Neuron (in vitro differentiated cells): ENCODE measurements at regions not wholly inside any gene's neighbourhood (a gene's known extent, or its start where the extent isn't known, plus 50 kb on each side); places are given as distances from the start of the nearest gene placed in this dataset.

Experiments used
- H2AFZ ChIP-seq: one replicate; pipeline ENCODE4 v1.6.1; 2013; ENCODE audit warnings: low read depth, mild to moderate bottlenecking, inconsistent platforms, low read length, moderate library complexity
- H3K27me3 ChIP-seq: one replicate; pipeline ENCODE4 v1.6.1; 2013; ENCODE audit warnings: low read length; ENCODE audit not compliant: insufficient read depth
- H3K36me3 ChIP-seq: one replicate; pipeline ENCODE4 v1.6.1; 2013; ENCODE audit warnings: low read length; ENCODE audit not compliant: insufficient read depth
- H3K4me1 ChIP-seq: one replicate; pipeline ENCODE4 v1.6.1; 2013; ENCODE audit warnings: low read length; ENCODE audit not compliant: insufficient read depth
- H3K4me3 ChIP-seq: 2 replicates; pipeline ENCODE4 v1.5.1; 2013; ENCODE audit warnings: mild to moderate bottlenecking, low read length, moderate library complexity
- H3K9me3 ChIP-seq: one replicate; pipeline ENCODE4 v1.6.1; 2013; ENCODE audit warnings: low read length

- Histone ChIP-seq H3K4me1 (peaks cover 5% of the 10 kb centered on the region), H2AFZ (no peak overlapping the region), H3K4me3 (no peak overlapping the region), H3K9me3 (no peaks in the 10 kb centered on the region), H3K27me3 (no peaks in the 10 kb centered on the region), H3K36me3 (no peaks in the 10 kb centered on the region)
Observed at GRCh38 chr6:14964556-14965270, 281.2 kb upstream of the JARID2 start.

GRCh38 chr6:14965424-14966075 is 280.3 kb upstream of the JARID2 start:
- H2AFZ ChIP-seq, result no peak overlapping the region

GRCh38 chr6:14966096-14966905 is 279.6 kb upstream of the JARID2 start:
- H2AFZ ChIP-seq, result no peak overlapping the region
- H3K27me3 ChIP-seq, result no peaks in the 10 kb centered on the region
- H3K4me3 ChIP-seq, result no peak overlapping the region
- no peaks in the 10 kb centered on the region for H3K9me3 ChIP-seq
- peaks cover 5% of the 10 kb centered on the region for H3K4me1 ChIP-seq
- no peaks in the 10 kb centered on the region for H3K36me3 ChIP-seq

More at GRCh38 chr6:14965424-14966075, 280.3 kb upstream of the JARID2 start:
- Histone ChIP-seq H3K4me1 (peaks cover 5% of the 10 kb centered on the region), H3K36me3 (no peaks in the 10 kb centered on the region), H3K27me3 (no peaks in the 10 kb centered on the region), H3K4me3 (no peak overlapping the region), H3K9me3 (no peaks in the 10 kb centered on the region)

GRCh38 chr6:14966906-14967711 is 278.8 kb upstream of the JARID2 start:
- Histone ChIP-seq H3K27me3 (no peaks in the 10 kb centered on the region), H3K4me3 (no peak overlapping the region), H3K4me1 (peaks cover 5% of the 10 kb centered on the region), H2AFZ (no peak overlapping the region), H3K36me3 (no peaks in the 10 kb centered on the region), H3K9me3 (no peaks in the 10 kb centered on the region)

GRCh38 chr6:14968056-14968637 is 277.7 kb upstream of the JARID2 start:
- no peaks in the 10 kb centered on the region for H3K36me3 ChIP-seq
- H3K9me3 ChIP-seq, result no peaks in the 10 kb centered on the region
- H3K4me1 ChIP-seq, result peaks cover 5% of the 10 kb centered on the region
- H3K27me3 ChIP-seq, result no peaks in the 10 kb centered on the region
- no peak overlapping the region for H3K4me3 ChIP-seq
- no peak overlapping the region for H2AFZ ChIP-seq

- Histone ChIP-seq H3K9me3 (no peaks in the 10 kb centered on the region), H3K4me3 (no peak overlapping the region), H3K27me3 (no peaks in the 10 kb centered on the region), H2AFZ (no peak overlapping the region), H3K36me3 (no peaks in the 10 kb centered on the region), H3K4me1 (peaks cover 5% of the 10 kb centered on the region)
Observed at GRCh38 chr6:14969126-14969525, 276.7 kb upstream of the JARID2 start.

GRCh38 chr6:14972379-14973067 is 273.3 kb upstream of the JARID2 start:
- H2AFZ ChIP-seq, result no peak overlapping the region
- no peaks in the 10 kb centered on the region for H3K4me1 ChIP-seq
- H3K4me3 ChIP-seq, result no peak overlapping the region
- H3K9me3 ChIP-seq, result no peaks in the 10 kb centered on the region
- no peaks in the 10 kb centered on the region for H3K36me3 ChIP-seq
- no peaks in the 10 kb centered on the region for H3K27me3 ChIP-seq

GRCh38 chr6:14974372-14974771 is 271.5 kb upstream of the JARID2 start:
- H3K36me3 ChIP-seq, result no peaks in the 10 kb centered on the region
- H3K4me1 ChIP-seq, result no peaks in the 10 kb centered on the region
- H3K4me3 ChIP-seq, result no peak overlapping the region
- no peak overlapping the region for H2AFZ ChIP-seq
- no peaks in the 10 kb centered on the region for H3K27me3 ChIP-seq
- no peaks in the 10 kb centered on the region for H3K9me3 ChIP-seq

- H2AFZ ChIP-seq, result no peak overlapping the region
- H3K27me3 ChIP-seq, result no peaks in the 10 kb centered on the region
- no peak overlapping the region for H3K4me3 ChIP-seq
- no peaks in the 10 kb centered on the region for H3K4me1 ChIP-seq
- H3K9me3 ChIP-seq, result no peaks in the 10 kb centered on the region
- H3K36me3 ChIP-seq, result no peaks in the 10 kb centered on the region
Observed at GRCh38 chr6:14974792-14975470, 270.9 kb upstream of the JARID2 start.

GRCh38 chr6:14975471-14975817 is 270.4 kb upstream of the JARID2 start:
- no peaks in the 10 kb centered on the region for H3K27me3 ChIP-seq
- H3K9me3 ChIP-seq, result no peaks in the 10 kb centered on the region
- no peak overlapping the region for H3K4me3 ChIP-seq
- no peaks in the 10 kb centered on the region for H3K4me1 ChIP-seq
- H3K36me3 ChIP-seq, result no peaks in the 10 kb centered on the region
- no peak overlapping the region for H2AFZ ChIP-seq

- no peaks in the 10 kb centered on the region for H3K27me3 ChIP-seq
- H3K36me3 ChIP-seq, result no peaks in the 10 kb centered on the region
- H2AFZ ChIP-seq, result no peak overlapping the region
- no peaks in the 10 kb centered on the region for H3K9me3 ChIP-seq
- H3K4me1 ChIP-seq, result no peaks in the 10 kb centered on the region
- H3K4me3 ChIP-seq, result no peak overlapping the region
Observed at GRCh38 chr6:14977747-14978382, 268.0 kb upstream of the JARID2 start.
